ENCODE measurements at regions not wholly inside any gene's neighbourhood (a gene's known extent, or its start where the extent isn't known, plus 50 kb on each side); places are given as distances from the start of the nearest gene placed in this dataset.

DNA sequence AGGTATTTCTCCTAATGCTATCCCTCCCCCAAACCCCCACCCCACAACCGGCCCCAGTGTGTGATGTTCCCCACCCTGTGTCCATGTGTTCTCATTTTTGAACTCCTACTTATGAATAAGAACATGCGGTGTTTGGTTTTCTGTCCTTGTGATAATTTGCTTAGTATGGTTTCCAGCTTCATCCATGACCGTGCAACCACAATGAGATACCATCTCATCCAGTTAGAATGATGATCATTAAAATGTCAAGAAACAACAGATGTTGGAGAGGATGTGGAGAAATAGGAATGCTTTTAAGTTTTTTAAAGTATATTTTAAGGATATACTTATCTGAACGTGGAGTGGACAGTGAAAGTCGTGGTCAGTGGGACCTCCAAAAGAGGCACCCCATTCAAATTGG is 745.0 kb upstream of the AMELY start:
- TF ChIP-seq, protein P1, sequence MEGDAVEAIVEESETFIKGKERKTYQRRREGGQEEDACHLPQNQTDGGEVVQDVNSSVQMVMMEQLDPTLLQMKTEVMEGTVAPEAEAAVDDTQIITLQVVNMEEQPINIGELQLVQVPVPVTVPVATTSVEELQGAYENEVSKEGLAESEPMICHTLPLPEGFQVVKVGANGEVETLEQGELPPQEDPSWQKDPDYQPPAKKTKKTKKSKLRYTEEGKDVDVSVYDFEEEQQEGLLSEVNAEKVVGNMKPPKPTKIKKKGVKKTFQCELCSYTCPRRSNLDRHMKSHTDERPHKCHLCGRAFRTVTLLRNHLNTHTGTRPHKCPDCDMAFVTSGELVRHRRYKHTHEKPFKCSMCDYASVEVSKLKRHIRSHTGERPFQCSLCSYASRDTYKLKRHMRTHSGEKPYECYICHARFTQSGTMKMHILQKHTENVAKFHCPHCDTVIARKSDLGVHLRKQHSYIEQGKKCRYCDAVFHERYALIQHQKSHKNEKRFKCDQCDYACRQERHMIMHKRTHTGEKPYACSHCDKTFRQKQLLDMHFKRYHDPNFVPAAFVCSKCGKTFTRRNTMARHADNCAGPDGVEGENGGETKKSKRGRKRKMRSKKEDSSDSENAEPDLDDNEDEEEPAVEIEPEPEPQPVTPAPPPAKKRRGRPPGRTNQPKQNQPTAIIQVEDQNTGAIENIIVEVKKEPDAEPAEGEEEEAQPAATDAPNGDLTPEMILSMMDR (IDR thresholded peaks at IDR 0.05) = no peak
- no peak for TF ChIP-seq POLR2A (IDR thresholded peaks at IDR 0.05)

Measured in esophagus squamous epithelium (tissue), 4 donors.